ENCODE measurements at regions not wholly inside any gene's neighbourhood (a gene's known extent, or its start where the extent isn't known, plus 50 kb on each side); places are given as distances from the start of the nearest gene placed in this dataset.

DNA sequence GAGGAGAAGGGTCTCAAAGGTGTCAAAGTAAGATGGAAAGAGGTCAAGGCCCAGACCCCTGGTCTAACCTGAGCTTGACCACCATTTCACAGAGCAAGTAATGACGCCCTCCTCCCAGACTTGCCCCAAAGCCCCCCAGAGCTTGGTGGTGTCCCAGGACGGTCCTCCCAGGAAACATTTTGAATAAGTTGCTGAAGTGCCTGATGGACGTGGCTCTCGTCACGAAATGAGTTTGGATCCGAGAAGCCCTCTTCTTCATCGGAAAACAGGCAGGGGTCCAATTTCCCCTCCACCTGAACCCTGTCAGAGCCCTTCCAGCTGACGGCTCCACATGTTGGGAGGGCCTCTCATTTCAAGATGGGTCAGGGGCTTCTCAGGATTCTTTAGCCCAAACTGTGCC, 54.5 kb upstream of the TPM4 start:
- no peaks in the 10 kb centered on the region for H3K4me1 ChIP-seq (ENCODE audit: control insufficient read depth in 1 of 2, insufficient read depth in 2 of 2, low read depth in 1 of 2, low read length in 1 of 2)
- H3K27ac ChIP-seq (ENCODE audit: low read depth in 2 of 2, low read length in 1 of 2), result no peak overlapping the region
- H3K4me3 ChIP-seq (ENCODE audit: low read depth in 2 of 2, low read length in 1 of 2), result no peak overlapping the region
- DNase-seq, result no peak
- no peaks in the 10 kb centered on the region for H3K79me2 ChIP-seq (ENCODE audit: insufficient read depth)
- no peak overlapping the region for H3K4me2 ChIP-seq
- H3K36me3 ChIP-seq (replicated peaks in 1 of 2; ENCODE audit: control insufficient read depth in 1 of 2, insufficient read depth in 2 of 2, low read length in 1 of 2), result no peaks in the 10 kb centered on the region
- no peaks in the 10 kb centered on the region for H3K9me3 ChIP-seq
- H3K9me2 ChIP-seq, result no peaks in the 10 kb centered on the region
- no peak overlapping the region for H3K9ac ChIP-seq
- no peaks in the 10 kb centered on the region for H3F3A ChIP-seq (replicated peaks; ENCODE audit: insufficient read depth)
- no peaks in the 10 kb centered on the region; the same call in 1 of the 2 replicates for H3K27me3 ChIP-seq (ENCODE audit: insufficient read depth)
- WGBS (ENCODE audit: low lambda C conversion rate), result 7% methylated on average over 3 of the region's 8 CpGs
- ChIA-PET POLR2A (no interaction called here), CTCF (interaction anchor here (2.4 kb wide), 1 partner anchor 19 kb away, joined by 10 read pairs; no protein-coding TSS in a partner anchor)
- no peaks in the 10 kb centered on the region for H4K20me1 ChIP-seq (ENCODE audit: insufficient read depth)
- H2AFZ ChIP-seq (ENCODE audit: low read depth), result no peak overlapping the region
- TF ChIP-seq EP300 (IDR thresholded peaks at IDR 0.05; ENCODE audit: borderline replicate concordance in 1 of 2, low read depth in 1 of 2, low read length in 1 of 2) (no peak), RAD21 (IDR thresholded peaks at IDR 0.05; ENCODE audit: low read length) (no peak), IRF3 (IDR thresholded peaks at IDR 0.05; ENCODE audit: low read depth, low read length) (no peak), TAF1 (IDR thresholded peaks at IDR 0.05; ENCODE audit: borderline replicate concordance, low read depth, low read length) (no peak)

- H3K9me2 ChIP-seq, result no peaks in the 10 kb centered on the region
- 22% methylated on average over 5 of the region's 8 CpGs for WGBS (ENCODE audit: low lambda C conversion rate)
- POLR2A ChIA-PET, result no interaction called here
Observed at GRCh38 chr19:16022251-16022650, 54.0 kb upstream of the TPM4 start.

More at GRCh38 chr19:16022251-16022650, 54.0 kb upstream of the TPM4 start:
- H4K20me1 ChIP-seq (ENCODE audit: insufficient read depth), result no peaks in the 10 kb centered on the region
- no peaks in the 10 kb centered on the region for H3K36me3 ChIP-seq (replicated peaks in 1 of 2; ENCODE audit: control insufficient read depth in 1 of 2, insufficient read depth in 2 of 2, low read length in 1 of 2)
- H3K9ac ChIP-seq, result no peak overlapping the region
- no peaks in the 10 kb centered on the region; the same call in 1 of the 2 replicates for H3K27me3 ChIP-seq (ENCODE audit: insufficient read depth)
- CTCF ChIA-PET, result interaction anchor here (2.4 kb wide), 1 partner anchor 19 kb away, joined by 10 read pairs; no protein-coding TSS in a partner anchor
- no peaks in the 10 kb centered on the region for H3K4me1 ChIP-seq (ENCODE audit: control insufficient read depth in 1 of 2, insufficient read depth in 2 of 2, low read depth in 1 of 2, low read length in 1 of 2)
- H3K27ac ChIP-seq (ENCODE audit: low read depth in 2 of 2, low read length in 1 of 2), result no peak overlapping the region
- no peak overlapping the region for H3K4me2 ChIP-seq
- DNase-seq, result no peak
- H3K4me3 ChIP-seq (ENCODE audit: low read depth in 2 of 2, low read length in 1 of 2), result no peak overlapping the region
- no peaks in the 10 kb centered on the region for H3F3A ChIP-seq (replicated peaks; ENCODE audit: insufficient read depth)
- TF ChIP-seq CTCF (IDR thresholded peaks at IDR 0.05) (no peak), TAF1 (IDR thresholded peaks at IDR 0.05; ENCODE audit: borderline replicate concordance, low read depth, low read length) (no peak), GATA2 (CRISPR knock-in tag; IDR thresholded peaks at IDR 0.05) (no peak), NFIC (IDR thresholded peaks at IDR 0.05; ENCODE audit: borderline replicate concordance) (no peak), MAX (IDR thresholded peaks at IDR 0.05; ENCODE audit: low read depth) (no peak), MEF2A (IDR thresholded peaks at IDR 0.05; ENCODE audit: borderline replicate concordance, low read depth) (no peak), TEAD4 (IDR thresholded peaks at IDR 0.05; ENCODE audit: borderline replicate concordance, insufficient read depth) (no peak), FOXM1 (IDR thresholded peaks at IDR 0.05; ENCODE audit: low read depth) (no peak), ELF1 (IDR thresholded peaks at IDR 0.05) (no peak), SMC3 (IDR thresholded peaks at IDR 0.05; ENCODE audit: low read depth, low read length) (no peak), RAD21 (IDR thresholded peaks at IDR 0.05; ENCODE audit: low read length) (no peak), TCF12 (IDR thresholded peaks at IDR 0.05) (no peak), NRF1 (IDR thresholded peaks at IDR 0.05; ENCODE audit: low read depth, low read length) (no peak), RXRA (IDR thresholded peaks at IDR 0.05; ENCODE audit: borderline replicate concordance, low read depth) (no peak), RCOR1 (IDR thresholded peaks at IDR 0.05; ENCODE audit: low read length) (no peak), RFX5 (IDR thresholded peaks at IDR 0.05; ENCODE audit: low read length) (no peak), YY1 (IDR thresholded peaks at IDR 0.05; ENCODE audit: low read depth) (no peak)
- TF ChIP-seq, protein P1, sequence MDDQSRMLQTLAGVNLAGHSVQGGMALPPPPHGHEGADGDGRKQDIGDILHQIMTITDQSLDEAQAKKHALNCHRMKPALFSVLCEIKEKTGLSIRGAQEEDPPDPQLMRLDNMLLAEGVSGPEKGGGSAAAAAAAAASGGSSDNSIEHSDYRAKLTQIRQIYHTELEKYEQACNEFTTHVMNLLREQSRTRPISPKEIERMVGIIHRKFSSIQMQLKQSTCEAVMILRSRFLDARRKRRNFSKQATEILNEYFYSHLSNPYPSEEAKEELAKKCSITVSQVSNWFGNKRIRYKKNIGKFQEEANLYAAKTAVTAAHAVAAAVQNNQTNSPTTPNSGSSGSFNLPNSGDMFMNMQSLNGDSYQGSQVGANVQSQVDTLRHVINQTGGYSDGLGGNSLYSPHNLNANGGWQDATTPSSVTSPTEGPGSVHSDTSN (IDR thresholded peaks at IDR 0.05), result no peak
- TF ChIP-seq, protein P2, sequence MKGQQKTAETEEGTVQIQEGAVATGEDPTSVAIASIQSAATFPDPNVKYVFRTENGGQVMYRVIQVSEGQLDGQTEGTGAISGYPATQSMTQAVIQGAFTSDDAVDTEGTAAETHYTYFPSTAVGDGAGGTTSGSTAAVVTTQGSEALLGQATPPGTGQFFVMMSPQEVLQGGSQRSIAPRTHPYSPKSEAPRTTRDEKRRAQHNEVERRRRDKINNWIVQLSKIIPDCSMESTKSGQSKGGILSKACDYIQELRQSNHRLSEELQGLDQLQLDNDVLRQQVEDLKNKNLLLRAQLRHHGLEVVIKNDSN (IDR thresholded peaks at IDR 0.05; ENCODE audit: borderline replicate concordance, low read depth), result no peak
- no peaks in the 10 kb centered on the region for H3K79me2 ChIP-seq (ENCODE audit: insufficient read depth)
- no peaks in the 10 kb centered on the region for H3K9me3 ChIP-seq
- no peak overlapping the region for H2AFZ ChIP-seq (ENCODE audit: low read depth)

Measured in SK-N-SH (cell line).